ENCODE measurements at regions not wholly inside any gene's neighbourhood (a gene's known extent, or its start where the extent isn't known, plus 50 kb on each side); places are given as distances from the start of the nearest gene placed in this dataset.

GRCh38 chr5:119948162-119948561 lies 318.8 kb downstream of the FAM170A start:
- no peak for TF ChIP-seq POLR2A (IDR thresholded peaks at IDR 0.05; ENCODE audit: extremely low read depth, insufficient read length)
- TF ChIP-seq CTCF (IDR thresholded peaks at IDR 0.05; ENCODE audit: low read depth, low read length), result no peak
- TF ChIP-seq MAX (IDR thresholded peaks at IDR 0.05; ENCODE audit: low read depth, low read length), result no peak

Measured in NB4 (cell line).